ENCODE measurements at regions not wholly inside any gene's neighbourhood (a gene's known extent, or its start where the extent isn't known, plus 50 kb on each side); places are given as distances from the start of the nearest gene placed in this dataset.
"Not testable (repeated sequence)": the region's sequence is repeated elsewhere in the genome, so short reads cannot be mapped to it uniquely, and the experiment has no call there.

- TF ChIP-seq CTCF (IDR thresholded peaks at IDR 0.05; ENCODE audit: borderline replicate concordance, extremely low read depth, low read length, poor library complexity, severe bottlenecking) (no peak), EZH2 (IDR thresholded peaks at IDR 0.05; ENCODE audit: borderline replicate concordance, low read depth, low read length, severe bottlenecking) (no peak)
- DNase-seq (no peak), ATAC-seq (ENCODE audit: insufficient read depth, low read depth) (no peak)
- Histone ChIP-seq H3K79me2 (ENCODE audit: insufficient read depth, low read length) (no peaks in the 10 kb centered on the region), H3K4me2 (ENCODE audit: insufficient read depth, low read length) (no peak overlapping the region), H3K9me3 (ENCODE audit: insufficient read depth, low read length, severe bottlenecking) (no peaks in the 10 kb centered on the region), H3K36me3 (ENCODE audit: insufficient read depth, low read length) (no peaks in the 10 kb centered on the region), H3K4me3 (ENCODE audit: low read depth in 1 of 2, low read length in 2 of 2) (no peak overlapping the region), H3K27ac (ENCODE audit: low read length) (no peak overlapping the region), H4K20me1 (ENCODE audit: insufficient read depth, low read length) (no peaks in the 10 kb centered on the region), H3K4me1 (ENCODE audit: insufficient read depth, low read length) (no peaks in the 10 kb centered on the region), H3K27me3 (ENCODE audit: insufficient read depth, low read length, poor library complexity) (no peaks in the 10 kb centered on the region), H3K9ac (ENCODE audit: low read depth, low read length) (no peak overlapping the region), H2AFZ (ENCODE audit: low read depth, low read length) (no peak overlapping the region)
These were observed 436.4 kb downstream of the KCNJ18 start for GRCh38 chr17:22128723-22129122.

- H4K20me1 ChIP-seq (ENCODE audit: insufficient read depth, low read length); H3K9me3 ChIP-seq (ENCODE audit: insufficient read depth, low read length, severe bottlenecking); ATAC-seq (ENCODE audit: insufficient read depth, low read depth); H3K27me3 ChIP-seq (ENCODE audit: insufficient read depth, low read length, poor library complexity); H3K79me2 ChIP-seq (ENCODE audit: insufficient read depth, low read length); DNase-seq; H2AFZ ChIP-seq (ENCODE audit: low read depth, low read length); H3K4me1 ChIP-seq (ENCODE audit: insufficient read depth, low read length); H3K4me2 ChIP-seq (ENCODE audit: insufficient read depth, low read length); H3K4me3 ChIP-seq (ENCODE audit: low read depth in 1 of 2, low read length in 2 of 2); H3K9ac ChIP-seq (ENCODE audit: low read depth, low read length); H3K36me3 ChIP-seq (ENCODE audit: insufficient read depth, low read length); H3K27ac ChIP-seq (ENCODE audit: low read length): not testable (repeated sequence)
These were observed 437.6 kb downstream of the KCNJ18 start for GRCh38 chr17:22129920-22130319.

GRCh38 chr17:22131740-22132139, 439.4 kb downstream of the KCNJ18 start:
- ATAC-seq (ENCODE audit: insufficient read depth, low read depth) (no peak), DNase-seq (no peak)
- Histone ChIP-seq H3K27ac (ENCODE audit: low read length) (no peak overlapping the region), H3K4me2 (ENCODE audit: insufficient read depth, low read length) (no peak overlapping the region), H3K4me3 (ENCODE audit: low read depth in 1 of 2, low read length in 2 of 2) (no peak overlapping the region), H3K9ac (ENCODE audit: low read depth, low read length) (no peak overlapping the region), H3K27me3 (ENCODE audit: insufficient read depth, low read length, poor library complexity) (no peaks in the 10 kb centered on the region), H4K20me1 (ENCODE audit: insufficient read depth, low read length) (no peaks in the 10 kb centered on the region), H3K9me3 (ENCODE audit: insufficient read depth, low read length, severe bottlenecking) (no peaks in the 10 kb centered on the region), H3K79me2 (ENCODE audit: insufficient read depth, low read length) (no peaks in the 10 kb centered on the region), H3K36me3 (ENCODE audit: insufficient read depth, low read length) (no peaks in the 10 kb centered on the region), H3K4me1 (ENCODE audit: insufficient read depth, low read length) (no peaks in the 10 kb centered on the region), H2AFZ (ENCODE audit: low read depth, low read length) (no peak overlapping the region)
- no peak for TF ChIP-seq EZH2 (IDR thresholded peaks at IDR 0.05; ENCODE audit: borderline replicate concordance, low read depth, low read length, severe bottlenecking)
- TF ChIP-seq CTCF (IDR thresholded peaks at IDR 0.05; ENCODE audit: borderline replicate concordance, extremely low read depth, low read length, poor library complexity, severe bottlenecking) = no peak

- TF ChIP-seq EZH2 (IDR thresholded peaks at IDR 0.05; ENCODE audit: borderline replicate concordance, low read depth, low read length, severe bottlenecking) (no peak), CTCF (IDR thresholded peaks at IDR 0.05; ENCODE audit: borderline replicate concordance, extremely low read depth, low read length, poor library complexity, severe bottlenecking) (no peak)
- no peak for ATAC-seq (ENCODE audit: insufficient read depth, low read depth)
- no peak overlapping the region for H2AFZ ChIP-seq (ENCODE audit: low read depth, low read length)
These were observed 446.6 kb downstream of the KCNJ18 start for GRCh38 chr17:22138861-22139469.

More at GRCh38 chr17:22138861-22139469, 446.6 kb downstream of the KCNJ18 start:
- no peaks in the 10 kb centered on the region for H3K36me3 ChIP-seq (ENCODE audit: insufficient read depth, low read length)
- H3K4me3 ChIP-seq (ENCODE audit: low read depth in 1 of 2, low read length in 2 of 2) = no peak overlapping the region
- no peak overlapping the region for H3K4me2 ChIP-seq (ENCODE audit: insufficient read depth, low read length)
- no peaks in the 10 kb centered on the region for H3K9me3 ChIP-seq (ENCODE audit: insufficient read depth, low read length, severe bottlenecking)
- H3K4me1 ChIP-seq (ENCODE audit: insufficient read depth, low read length) = no peaks in the 10 kb centered on the region
- H3K27ac ChIP-seq (ENCODE audit: low read length) = no peak overlapping the region
- no peaks in the 10 kb centered on the region for H3K27me3 ChIP-seq (ENCODE audit: insufficient read depth, low read length, poor library complexity)
- H3K9ac ChIP-seq (ENCODE audit: low read depth, low read length) = no peak overlapping the region
- no peaks in the 10 kb centered on the region for H4K20me1 ChIP-seq (ENCODE audit: insufficient read depth, low read length)
- H3K79me2 ChIP-seq (ENCODE audit: insufficient read depth, low read length) = no peaks in the 10 kb centered on the region
- DNase-seq = no peak
